ENCODE measurements at regions not wholly inside any gene's neighbourhood (a gene's known extent, or its start where the extent isn't known, plus 50 kb on each side); places are given as distances from the start of the nearest gene placed in this dataset.

DNA sequence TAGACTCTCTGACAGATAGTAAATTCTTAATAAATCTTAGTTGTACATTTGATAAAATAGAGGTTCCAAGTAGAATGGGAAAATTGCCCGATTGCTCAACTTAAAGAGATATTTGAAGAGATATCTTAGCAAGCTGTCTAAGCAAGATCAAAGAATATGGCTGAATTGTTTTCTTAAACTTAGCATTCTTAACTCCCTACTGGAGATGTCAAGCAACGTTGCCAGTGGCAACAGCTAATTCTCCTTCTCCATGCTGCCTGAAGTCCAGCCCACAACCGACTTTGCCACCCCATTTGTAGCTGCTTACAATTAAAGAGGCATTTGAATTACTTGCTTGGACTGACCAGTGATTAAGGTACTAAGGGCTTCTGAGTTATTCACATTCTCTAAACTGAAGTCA lies 94.4 kb downstream of the FAM181B start:
- TF ChIP-seq, protein P1, sequence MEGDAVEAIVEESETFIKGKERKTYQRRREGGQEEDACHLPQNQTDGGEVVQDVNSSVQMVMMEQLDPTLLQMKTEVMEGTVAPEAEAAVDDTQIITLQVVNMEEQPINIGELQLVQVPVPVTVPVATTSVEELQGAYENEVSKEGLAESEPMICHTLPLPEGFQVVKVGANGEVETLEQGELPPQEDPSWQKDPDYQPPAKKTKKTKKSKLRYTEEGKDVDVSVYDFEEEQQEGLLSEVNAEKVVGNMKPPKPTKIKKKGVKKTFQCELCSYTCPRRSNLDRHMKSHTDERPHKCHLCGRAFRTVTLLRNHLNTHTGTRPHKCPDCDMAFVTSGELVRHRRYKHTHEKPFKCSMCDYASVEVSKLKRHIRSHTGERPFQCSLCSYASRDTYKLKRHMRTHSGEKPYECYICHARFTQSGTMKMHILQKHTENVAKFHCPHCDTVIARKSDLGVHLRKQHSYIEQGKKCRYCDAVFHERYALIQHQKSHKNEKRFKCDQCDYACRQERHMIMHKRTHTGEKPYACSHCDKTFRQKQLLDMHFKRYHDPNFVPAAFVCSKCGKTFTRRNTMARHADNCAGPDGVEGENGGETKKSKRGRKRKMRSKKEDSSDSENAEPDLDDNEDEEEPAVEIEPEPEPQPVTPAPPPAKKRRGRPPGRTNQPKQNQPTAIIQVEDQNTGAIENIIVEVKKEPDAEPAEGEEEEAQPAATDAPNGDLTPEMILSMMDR (IDR thresholded peaks at IDR 0.05; ENCODE audit: low read depth, low read length, missing control alignments) = no peak
- Histone ChIP-seq H3K27ac (no peak overlapping the region), H3K36me3 (replicated peaks) (no peaks in the 10 kb centered on the region), H3K4me3 (ENCODE audit: low read depth, low read length) (no peak overlapping the region), H3K27me3 (replicated peaks) (no peaks in the 10 kb centered on the region)
- DNase-seq = no peak
- in situ Hi-C loops (cut with HindIII; ENCODE audit: low pct_ligation_motif_present, low sequenced_read_pairs) = no loop called here

DNA sequence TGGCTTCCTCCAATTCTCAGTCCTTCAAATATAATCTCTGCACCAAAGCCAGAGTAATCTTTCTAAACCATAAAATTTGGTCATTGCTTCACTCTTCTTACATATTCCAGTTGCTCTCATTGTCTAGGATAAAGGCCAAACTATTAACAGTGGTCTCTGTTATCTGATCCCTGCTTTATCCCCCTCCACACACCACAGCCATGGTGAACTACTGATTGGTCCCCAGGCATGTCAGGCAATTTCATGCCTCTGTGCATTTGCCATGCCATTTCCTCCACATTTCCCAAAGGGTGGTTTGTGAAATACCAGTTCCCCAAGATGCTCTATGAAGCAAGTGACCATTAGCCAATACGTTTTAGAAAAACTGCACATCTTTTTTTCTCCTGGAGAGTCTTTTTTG lies 97.0 kb downstream of the FAM181B start:
- TF ChIP-seq, protein P1 (IDR thresholded peaks at IDR 0.05; ENCODE audit: low read depth, low read length, missing control alignments) = no peak
- no peak for DNase-seq
- Histone ChIP-seq H3K4me3 (ENCODE audit: low read depth, low read length) (no peak overlapping the region), H3K27me3 (replicated peaks) (no peaks in the 10 kb centered on the region), H3K27ac (no peak overlapping the region), H3K36me3 (replicated peaks) (no peaks in the 10 kb centered on the region)
- in situ Hi-C loops (cut with HindIII; ENCODE audit: low pct_ligation_motif_present, low sequenced_read_pairs) = no loop called here

DNA sequence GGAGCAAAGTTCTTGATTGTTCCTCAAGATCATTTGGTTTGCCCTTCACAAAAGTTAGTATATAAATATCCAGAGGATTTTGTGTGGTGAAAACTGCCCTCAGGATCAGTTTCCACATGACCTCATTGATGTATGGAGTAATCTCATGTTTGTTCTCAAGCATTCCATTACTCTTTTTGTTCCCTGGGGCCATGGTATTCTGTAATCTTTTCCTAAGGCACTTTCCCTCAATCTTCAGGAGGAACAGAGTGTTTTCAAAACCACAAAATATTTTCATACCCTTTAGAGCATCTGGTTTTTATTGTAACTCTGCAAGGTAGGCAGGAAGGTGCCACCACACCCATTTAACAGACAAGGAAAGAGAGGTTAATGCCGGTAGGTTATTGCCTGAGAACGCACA lies 99.6 kb downstream of the FAM181B start:
- no peak for DNase-seq
- TF ChIP-seq, protein P1 (IDR thresholded peaks at IDR 0.05; ENCODE audit: low read depth, low read length, missing control alignments) = no peak
- Histone ChIP-seq H3K36me3 (replicated peaks) (no peaks in the 10 kb centered on the region), H3K27ac (no peak overlapping the region), H3K27me3 (replicated peaks) (no peaks in the 10 kb centered on the region), H3K4me3 (ENCODE audit: low read depth, low read length) (no peak overlapping the region)
- in situ Hi-C loops (cut with HindIII; ENCODE audit: low pct_ligation_motif_present, low sequenced_read_pairs) = no loop called here

DNA sequence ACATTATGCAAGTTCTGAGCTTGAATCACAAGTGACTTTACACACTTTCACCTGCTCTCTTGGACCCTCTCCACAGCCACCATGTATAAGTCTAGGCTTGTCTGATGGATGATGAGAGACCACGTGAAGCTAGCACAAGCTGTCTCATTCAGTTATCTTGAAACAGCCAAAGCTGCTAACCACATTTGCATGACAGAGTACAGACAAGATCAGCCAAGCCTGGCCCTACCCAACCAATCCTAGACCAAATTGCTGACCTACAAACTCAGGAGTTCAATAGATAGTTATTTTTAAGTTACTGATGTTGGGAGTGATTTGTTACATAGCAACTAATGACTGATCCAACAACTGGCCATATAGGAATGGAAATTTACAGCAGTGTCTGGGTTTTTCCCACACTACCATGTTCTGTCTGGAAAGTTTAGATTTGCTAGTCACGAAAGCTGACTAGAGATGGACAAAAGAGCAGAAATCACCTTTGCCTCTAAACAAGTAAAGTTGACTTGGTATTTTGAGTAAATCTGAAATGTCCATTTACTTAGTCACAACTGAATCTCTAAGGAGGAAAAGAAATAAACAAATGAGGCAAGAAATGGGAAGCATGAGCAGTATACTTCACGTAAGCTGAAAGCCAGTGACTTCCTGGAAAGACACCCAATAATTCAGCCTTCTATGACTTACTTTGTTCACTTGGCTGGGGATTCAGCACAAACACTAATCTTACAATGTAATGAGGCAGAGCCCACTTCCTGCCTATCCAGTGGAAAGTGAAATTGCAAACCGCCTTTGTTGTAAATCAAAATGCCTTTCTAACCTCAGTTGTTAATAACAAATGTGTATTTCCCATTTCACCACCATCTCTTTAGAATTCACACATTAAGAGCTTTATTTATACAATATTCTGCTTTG lies 101.7 kb downstream of the FAM181B start:
- in situ Hi-C loops (cut with HindIII; ENCODE audit: low pct_ligation_motif_present, low sequenced_read_pairs) = no loop called here
- Histone ChIP-seq H3K27me3 (replicated peaks) (no peaks in the 10 kb centered on the region), H3K36me3 (replicated peaks) (no peaks in the 10 kb centered on the region), H3K27ac (no peak overlapping the region), H3K4me3 (ENCODE audit: low read depth, low read length) (no peak overlapping the region)
- no peak for DNase-seq
- TF ChIP-seq, protein P1 (IDR thresholded peaks at IDR 0.05; ENCODE audit: low read depth, low read length, missing control alignments) = no peak

DNA sequence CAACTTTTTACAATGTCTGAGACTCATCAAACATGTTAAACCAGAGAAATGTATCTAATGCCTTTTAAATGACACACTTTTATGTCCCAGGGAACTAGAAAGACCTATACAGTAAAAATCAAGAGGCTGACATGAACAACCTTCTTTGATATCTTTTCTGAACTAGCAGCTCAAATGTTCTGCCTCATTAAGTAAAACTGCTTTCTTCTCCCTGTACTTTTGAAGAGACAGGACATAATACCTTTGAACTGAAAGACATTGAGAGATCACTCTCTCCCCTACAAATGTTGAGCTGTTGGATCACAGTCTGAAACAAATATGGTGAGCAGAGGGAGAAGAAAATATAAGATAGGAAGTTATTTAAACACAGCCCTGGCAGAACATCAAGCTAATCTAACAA lies 123.0 kb downstream of the FAM181B start:
- no peak overlapping the region for H3K27ac ChIP-seq
- no peak for DNase-seq
- in situ Hi-C loops (cut with HindIII; ENCODE audit: low pct_ligation_motif_present, low sequenced_read_pairs) = no loop called here
- H3K4me3 ChIP-seq (ENCODE audit: low read depth, low read length) = no peak overlapping the region
- H3K36me3 ChIP-seq (replicated peaks) = no peaks in the 10 kb centered on the region
- no peaks in the 10 kb centered on the region for H3K27me3 ChIP-seq (replicated peaks)
- TF ChIP-seq, protein P1 (IDR thresholded peaks at IDR 0.05; ENCODE audit: low read depth, low read length, missing control alignments) = no peak

Measured in brain microvascular endothelial cell (primary cell).